Astrocyte of the hippocampus (primary cell): ENCODE measurements at regions not wholly inside any gene's neighbourhood (a gene's known extent, or its start where the extent isn't known, plus 50 kb on each side); places are given as distances from the start of the nearest gene placed in this dataset.

ENCODE experiments used
- DNase-seq: peaks from one replicate; pipeline ENCODE4 v3.0.0; 2011; ENCODE audit warnings: low read depth, low spot score

GRCh38 chr15:98444138-98444537, 204.2 kb upstream of the IGF1R start:
- no peak for DNase-seq

- no peak for DNase-seq
These were observed 203.0 kb upstream of the IGF1R start for GRCh38 chr15:98445315-98445714.

GRCh38 chr15:98446083-98446482, 202.3 kb upstream of the IGF1R start:
- no peak for DNase-seq

- no peak for DNase-seq
These were observed 201.3 kb upstream of the IGF1R start for GRCh38 chr15:98447069-98447468.

GRCh38 chr15:98451236-98451635, 197.1 kb upstream of the IGF1R start:
- no peak for DNase-seq

- DNase-seq = no peak
These were observed 196.1 kb upstream of the IGF1R start for GRCh38 chr15:98452238-98452637.

GRCh38 chr15:98455904-98456303, 192.4 kb upstream of the IGF1R start:
- peak; percentile 22 for DNase-seq

- DNase-seq = no peak
These were observed 171.8 kb upstream of the IGF1R start for GRCh38 chr15:98476559-98476958.

- DNase-seq = no peak
These were observed 167.5 kb upstream of the IGF1R start for GRCh38 chr15:98480844-98481243.

GRCh38 chr15:98483575-98484130, 164.7 kb upstream of the IGF1R start:
- DNase-seq = no peak

- DNase-seq = no peak
These were observed 163.4 kb upstream of the IGF1R start for GRCh38 chr15:98484914-98485313.

GRCh38 chr15:98485451-98485850, 162.9 kb upstream of the IGF1R start:
- no peak for DNase-seq

- no peak for DNase-seq
These were observed 154.3 kb upstream of the IGF1R start for GRCh38 chr15:98493966-98494511.

- no peak for DNase-seq
These were observed 147.1 kb upstream of the IGF1R start for GRCh38 chr15:98501192-98501591.

- DNase-seq = no peak
These were observed 146.7 kb upstream of the IGF1R start for GRCh38 chr15:98501632-98502031.

- no peak for DNase-seq
These were observed 144.4 kb upstream of the IGF1R start for GRCh38 chr15:98503970-98504369.

- DNase-seq = no peak
These were observed 143.3 kb upstream of the IGF1R start for GRCh38 chr15:98504998-98505397.

GRCh38 chr15:98505611-98506031, 142.7 kb upstream of the IGF1R start:
- DNase-seq = no peak

- no peak for DNase-seq
These were observed 142.2 kb upstream of the IGF1R start for GRCh38 chr15:98506172-98506571.

- no peak for DNase-seq
These were observed 141.6 kb upstream of the IGF1R start for GRCh38 chr15:98506711-98507110.

- DNase-seq = no peak
These were observed 134.8 kb upstream of the IGF1R start for GRCh38 chr15:98513428-98513986.

- DNase-seq = no peak
These were observed 134.2 kb upstream of the IGF1R start for GRCh38 chr15:98514034-98514622.

- peak; percentile 88 for DNase-seq
These were observed 129.3 kb upstream of the IGF1R start for GRCh38 chr15:98518823-98519561.
